Keratinocyte (primary cell): ENCODE measurements at regions not wholly inside any gene's neighbourhood (a gene's known extent, or its start where the extent isn't known, plus 50 kb on each side); places are given as distances from the start of the nearest gene placed in this dataset.

Source experiments
- CTCF ChIP-seq, 3 experiments: IDR thresholded peaks in 1 of 3; conservative IDR thresholded peaks in 1 of 3; optimal IDR thresholded peaks in 1 of 3; 2 replicates in 2 of 3; 3 replicates in 1 of 3; pipeline versions ENCODE3 to v1.5.1; 2011; ENCODE audit warnings: low read length in 3 of 3, mild to moderate bottlenecking in 3 of 3, moderate library complexity in 2 of 3, control low read depth in 1 of 3, inconsistent platforms in 1 of 3; ENCODE audit not compliant: insufficient read depth in 2 of 3; ENCODE audit errors: extremely low read depth in 1 of 3
- EZH2 ChIP-seq: IDR thresholded peaks from one replicate; pipeline ENCODE4 v1.6.1; 2012; ENCODE audit warnings: inconsistent platforms, mild to moderate bottlenecking, low read length, moderate library complexity

GRCh38 chr6:106727480-106728149, 98.2 kb downstream of the QRSL1 start:
- TF ChIP-seq EZH2: no peak
- no peak for TF ChIP-seq CTCF (optimal IDR thresholded peaks at IDR 0.05 in 1 of 3, IDR thresholded peaks at IDR 0.05 in 1 of 3, conservative IDR thresholded peaks at IDR 0.05 in 1 of 3; ENCODE audit: extremely low read depth in 1 of 3, insufficient read depth in 2 of 3, low read length in 3 of 3)
